Fibroblast of peridontal ligament (primary cell): ENCODE measurements at regions not wholly inside any gene's neighbourhood (a gene's known extent, or its start where the extent isn't known, plus 50 kb on each side); places are given as distances from the start of the nearest gene placed in this dataset.
"Not testable (repeated sequence)": the region's sequence is repeated elsewhere in the genome, so short reads cannot be mapped to it uniquely, and the experiment has no call there.

Experiments
- DNase-seq: peaks from one replicate; pipeline ENCODE4 v3.0.0-alpha.2; 2010; ENCODE audit errors: extremely low read depth

GRCh38 chr1:229175297-229175696, 95.6 kb upstream of the RAB4A start:
- not testable (repeated sequence) for DNase-seq

- DNase-seq: not testable (repeated sequence)
Measured at GRCh38 chr1:229176457-229176856, 94.5 kb upstream of the RAB4A start.

- no peak for DNase-seq
Measured at GRCh38 chr1:229180161-229180560, 90.8 kb upstream of the RAB4A start.

GRCh38 chr1:229181419-229181818, 89.5 kb upstream of the RAB4A start:
- no peak for DNase-seq

- no peak for DNase-seq
Measured at GRCh38 chr1:229183588-229183987, 87.3 kb upstream of the RAB4A start.

GRCh38 chr1:229184066-229184465, 86.8 kb upstream of the RAB4A start:
- no peak for DNase-seq

- DNase-seq: peak; percentile 29
Measured at GRCh38 chr1:229185963-229186362, 84.9 kb upstream of the RAB4A start.

GRCh38 chr1:229186373-229187056, 84.4 kb upstream of the RAB4A start:
- no peak for DNase-seq

- DNase-seq: peak; percentile 24
Measured at GRCh38 chr1:229190057-229190575, 80.8 kb upstream of the RAB4A start.

GRCh38 chr1:229191066-229191674, 79.7 kb upstream of the RAB4A start:
- DNase-seq: no peak

GRCh38 chr1:229192031-229192430, 78.9 kb upstream of the RAB4A start:
- peak; percentile 45 for DNase-seq

- no peak for DNase-seq
Measured at GRCh38 chr1:229192853-229193252, 78.1 kb upstream of the RAB4A start.

GRCh38 chr1:229194096-229194495, 76.8 kb upstream of the RAB4A start:
- no peak for DNase-seq

GRCh38 chr1:229195246-229195645, 75.7 kb upstream of the RAB4A start:
- DNase-seq: no peak

- DNase-seq: peak; percentile 23
Measured at GRCh38 chr1:229196404-229197264, 74.3 kb upstream of the RAB4A start.

- DNase-seq: no peak
Measured at GRCh38 chr1:229197265-229197585, 73.7 kb upstream of the RAB4A start.

- no peak for DNase-seq
Measured at GRCh38 chr1:229199261-229200243, 71.4 kb upstream of the RAB4A start.

GRCh38 chr1:229203030-229203751, 67.7 kb upstream of the RAB4A start:
- DNase-seq: peak; percentile 26

- DNase-seq: no peak
Measured at GRCh38 chr1:229203991-229204632, 66.8 kb upstream of the RAB4A start.
